ENCODE measurements at regions not wholly inside any gene's neighbourhood (a gene's known extent, or its start where the extent isn't known, plus 50 kb on each side); places are given as distances from the start of the nearest gene placed in this dataset.

DNA sequence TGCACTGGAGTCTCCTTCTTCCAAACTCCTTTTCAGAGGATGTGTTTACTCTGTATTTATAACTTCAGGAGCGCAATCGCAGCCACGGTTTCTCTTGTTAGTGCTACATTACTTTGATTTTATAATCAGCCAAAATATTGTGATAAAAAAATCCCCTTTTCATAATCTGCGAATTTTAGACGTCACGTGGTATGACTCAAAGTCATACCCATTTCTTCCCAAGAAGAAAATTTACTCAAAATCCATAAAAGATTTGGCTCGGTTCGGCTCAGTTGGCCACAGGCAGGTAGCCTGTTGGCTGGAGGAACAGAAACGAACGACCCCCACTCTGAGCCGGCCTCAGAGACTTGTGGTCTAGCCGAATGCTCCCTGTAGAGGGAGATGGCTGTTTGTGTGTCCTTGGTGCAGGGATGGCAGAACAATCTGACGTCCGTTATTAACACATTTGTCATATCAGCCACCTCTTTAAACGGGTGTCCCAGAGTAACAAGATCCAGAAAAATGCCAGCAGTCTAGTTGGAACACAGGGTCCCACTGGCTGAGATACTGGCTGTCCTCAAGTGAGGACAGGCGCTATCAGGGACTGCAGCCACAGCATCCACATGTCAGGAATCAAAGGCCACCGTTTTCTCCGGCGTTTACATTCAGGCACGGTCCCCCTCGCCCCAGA lies 247.6 kb downstream of the DLL1 start:
- no peak overlapping the region for H3K4me3 ChIP-seq (ENCODE audit: low read depth, low read length)
- DNase-seq (ENCODE audit: low read depth) = no peak
- no peak for TF ChIP-seq POLR2A (IDR thresholded peaks at IDR 0.05; ENCODE audit: extremely low read depth, insufficient read length)
- TF ChIP-seq MYC (IDR thresholded peaks at IDR 0.05; ENCODE audit: low read depth, low read length) = no peak

DNA sequence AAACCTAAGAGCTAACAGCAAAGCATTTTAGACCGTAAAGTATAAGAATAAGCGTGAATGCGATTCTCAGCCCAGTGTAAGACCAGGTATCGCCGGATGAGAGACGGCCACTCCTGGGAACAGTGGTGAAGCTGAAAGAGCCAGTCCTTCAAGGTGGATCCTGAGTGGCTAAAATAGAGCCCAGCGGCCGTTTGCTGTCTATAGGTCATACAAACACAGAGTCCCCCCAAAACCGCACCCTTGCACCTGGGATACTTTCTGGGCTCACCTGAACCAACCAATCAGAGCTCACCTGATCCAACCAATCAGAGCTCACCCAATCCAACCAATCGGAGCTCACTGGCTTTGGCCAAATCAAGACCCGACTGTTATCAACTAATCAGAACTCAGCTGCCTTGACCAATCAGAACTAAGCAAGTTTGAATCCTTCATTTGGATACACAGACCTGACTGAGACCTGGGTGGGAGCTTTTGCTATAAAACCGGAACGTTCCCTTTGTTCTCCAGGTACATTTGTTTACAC lies 248.2 kb downstream of the DLL1 start:
- no peak for TF ChIP-seq MYC (IDR thresholded peaks at IDR 0.05; ENCODE audit: low read depth, low read length)
- TF ChIP-seq, protein P1, sequence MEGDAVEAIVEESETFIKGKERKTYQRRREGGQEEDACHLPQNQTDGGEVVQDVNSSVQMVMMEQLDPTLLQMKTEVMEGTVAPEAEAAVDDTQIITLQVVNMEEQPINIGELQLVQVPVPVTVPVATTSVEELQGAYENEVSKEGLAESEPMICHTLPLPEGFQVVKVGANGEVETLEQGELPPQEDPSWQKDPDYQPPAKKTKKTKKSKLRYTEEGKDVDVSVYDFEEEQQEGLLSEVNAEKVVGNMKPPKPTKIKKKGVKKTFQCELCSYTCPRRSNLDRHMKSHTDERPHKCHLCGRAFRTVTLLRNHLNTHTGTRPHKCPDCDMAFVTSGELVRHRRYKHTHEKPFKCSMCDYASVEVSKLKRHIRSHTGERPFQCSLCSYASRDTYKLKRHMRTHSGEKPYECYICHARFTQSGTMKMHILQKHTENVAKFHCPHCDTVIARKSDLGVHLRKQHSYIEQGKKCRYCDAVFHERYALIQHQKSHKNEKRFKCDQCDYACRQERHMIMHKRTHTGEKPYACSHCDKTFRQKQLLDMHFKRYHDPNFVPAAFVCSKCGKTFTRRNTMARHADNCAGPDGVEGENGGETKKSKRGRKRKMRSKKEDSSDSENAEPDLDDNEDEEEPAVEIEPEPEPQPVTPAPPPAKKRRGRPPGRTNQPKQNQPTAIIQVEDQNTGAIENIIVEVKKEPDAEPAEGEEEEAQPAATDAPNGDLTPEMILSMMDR (IDR thresholded peaks at IDR 0.05; ENCODE audit: low read depth, low read length) = no peak
- TF ChIP-seq POLR2A (IDR thresholded peaks at IDR 0.05; ENCODE audit: extremely low read depth, insufficient read length) = no peak
- TF ChIP-seq, protein P2, sequence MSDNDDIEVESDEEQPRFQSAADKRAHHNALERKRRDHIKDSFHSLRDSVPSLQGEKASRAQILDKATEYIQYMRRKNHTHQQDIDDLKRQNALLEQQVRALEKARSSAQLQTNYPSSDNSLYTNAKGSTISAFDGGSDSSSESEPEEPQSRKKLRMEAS (IDR thresholded peaks at IDR 0.05; ENCODE audit: low read depth, low read length) = no peak
- H3K4me3 ChIP-seq (ENCODE audit: low read depth, low read length) = no peak overlapping the region
- DNase-seq (ENCODE audit: low read depth) = no peak

DNA sequence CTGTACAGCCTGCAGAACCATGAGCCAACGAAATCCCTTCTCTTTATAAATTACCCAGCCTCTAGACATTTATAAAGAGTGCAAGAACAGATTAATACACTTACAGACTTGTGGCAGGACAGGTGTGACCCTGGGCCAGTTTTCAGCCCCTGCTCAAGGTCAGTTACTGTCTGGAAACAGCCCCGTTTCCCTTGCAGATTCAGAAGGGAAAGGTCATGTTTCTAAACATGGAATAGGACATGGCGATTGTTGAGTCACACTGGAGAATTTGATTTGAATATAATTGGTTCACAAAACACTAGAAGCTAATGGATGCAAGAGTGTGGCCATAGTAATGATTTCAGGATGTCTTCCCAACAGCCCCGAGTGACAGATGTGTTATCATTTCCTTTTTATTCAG lies 248.8 kb downstream of the DLL1 start:
- DNase-seq (ENCODE audit: low read depth) = no peak
- no peak overlapping the region for H3K4me3 ChIP-seq (ENCODE audit: low read depth, low read length)
- TF ChIP-seq MYC (IDR thresholded peaks at IDR 0.05; ENCODE audit: low read depth, low read length) (no peak), POLR2A (IDR thresholded peaks at IDR 0.05; ENCODE audit: extremely low read depth, insufficient read length) (no peak)
- TF ChIP-seq, protein P1 (IDR thresholded peaks at IDR 0.05; ENCODE audit: low read depth, low read length) = no peak

DNA sequence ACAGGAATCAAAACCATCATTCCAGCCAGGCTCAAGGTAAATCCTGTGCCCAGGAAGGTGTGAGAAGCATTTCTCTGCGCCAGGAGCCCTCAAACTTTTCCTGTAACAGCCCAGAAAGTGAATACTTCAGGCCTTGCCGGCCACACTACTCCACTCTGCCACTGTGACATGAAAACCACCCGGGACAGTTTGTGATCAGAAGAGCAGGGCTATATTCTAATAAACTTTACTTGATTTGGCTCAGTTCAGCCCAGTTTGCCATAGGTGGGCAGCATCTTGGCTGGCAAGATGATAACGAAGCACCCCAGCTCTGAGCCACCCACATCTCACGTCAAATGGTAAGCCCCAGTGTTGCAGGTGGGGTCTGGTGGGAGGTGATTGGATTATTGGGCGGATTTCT lies 249.4 kb downstream of the DLL1 start:
- no peak for TF ChIP-seq POLR2A (IDR thresholded peaks at IDR 0.05; ENCODE audit: extremely low read depth, insufficient read length)
- TF ChIP-seq, protein P1 (IDR thresholded peaks at IDR 0.05; ENCODE audit: low read depth, low read length) = no peak
- no peak for TF ChIP-seq MYC (IDR thresholded peaks at IDR 0.05; ENCODE audit: low read depth, low read length)
- TF ChIP-seq, protein P2 (IDR thresholded peaks at IDR 0.05; ENCODE audit: low read depth, low read length) = no peak
- no peak for DNase-seq (ENCODE audit: low read depth)
- no peak overlapping the region for H3K4me3 ChIP-seq (ENCODE audit: low read depth, low read length)

DNA sequence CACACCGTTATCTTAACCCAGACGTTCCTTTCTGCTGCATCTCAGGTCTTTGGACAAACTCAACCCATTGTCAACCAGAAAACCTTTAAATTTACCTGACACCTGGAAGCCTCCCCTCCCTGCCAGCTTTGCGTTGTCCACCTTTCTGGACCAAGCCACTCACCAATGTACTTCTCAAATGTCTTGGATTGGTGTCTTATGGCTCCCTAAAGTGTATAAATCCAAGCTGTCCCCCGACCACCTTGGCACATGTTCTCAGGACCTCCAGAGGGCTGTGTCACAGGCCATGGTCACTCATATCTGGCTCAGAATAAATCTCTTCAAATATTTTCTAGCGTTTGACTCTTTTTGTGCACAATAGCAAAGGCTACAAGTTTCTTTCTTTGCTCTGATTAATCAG lies 250.0 kb downstream of the DLL1 start:
- no peak for DNase-seq (ENCODE audit: low read depth)
- TF ChIP-seq, protein P2 (IDR thresholded peaks at IDR 0.05; ENCODE audit: low read depth, low read length) = no peak
- TF ChIP-seq MYC (IDR thresholded peaks at IDR 0.05; ENCODE audit: low read depth, low read length) (no peak), POLR2A (IDR thresholded peaks at IDR 0.05; ENCODE audit: extremely low read depth, insufficient read length) (no peak)
- TF ChIP-seq, protein P1 (IDR thresholded peaks at IDR 0.05; ENCODE audit: low read depth, low read length) = no peak
- no peak overlapping the region for H3K4me3 ChIP-seq (ENCODE audit: low read depth, low read length)

DNA sequence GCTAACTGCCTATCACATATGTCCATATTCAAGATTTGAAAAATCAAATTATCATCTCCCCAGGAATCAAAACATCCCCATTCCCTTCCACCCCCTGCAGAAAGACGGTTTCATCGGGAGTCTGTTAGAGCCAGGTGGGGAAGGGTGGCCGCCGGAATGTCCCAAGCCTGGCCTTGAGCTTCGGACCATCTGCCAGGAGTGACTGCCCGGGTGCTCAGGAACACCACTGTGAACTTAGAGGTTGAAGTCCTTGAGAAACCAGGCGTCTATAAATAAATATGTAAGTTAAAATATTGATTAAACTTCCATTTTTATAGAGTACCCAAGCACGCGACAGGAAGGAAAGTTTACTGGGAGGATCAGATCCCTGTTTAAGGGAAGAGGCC lies 250.8 kb downstream of the DLL1 start:
- no peak overlapping the region for H3K4me3 ChIP-seq (ENCODE audit: low read depth, low read length)

More for the DNA sequence above, 250.8 kb downstream of the DLL1 start:
- no peak for DNase-seq (ENCODE audit: low read depth)
- TF ChIP-seq, protein P1 (IDR thresholded peaks at IDR 0.05; ENCODE audit: low read depth, low read length) = no peak
- TF ChIP-seq MYC (IDR thresholded peaks at IDR 0.05; ENCODE audit: low read depth, low read length) (no peak), POLR2A (IDR thresholded peaks at IDR 0.05; ENCODE audit: extremely low read depth, insufficient read length) (no peak)
- TF ChIP-seq, protein P2 (IDR thresholded peaks at IDR 0.05; ENCODE audit: low read depth, low read length) = no peak
